ENCODE measurements at regions not wholly inside any gene's neighbourhood (a gene's known extent, or its start where the extent isn't known, plus 50 kb on each side); places are given as distances from the start of the nearest gene placed in this dataset.

GRCh38 chr4:176013476-176014247, 52.0 kb upstream of the WDR17 start:
- no peak for FAIRE-seq

GRCh38 chr4:176014583-176015108, 51.0 kb upstream of the WDR17 start:
- no peak for FAIRE-seq

All from TTC549 (cell line).